ENCODE measurements at regions not wholly inside any gene's neighbourhood (a gene's known extent, or its start where the extent isn't known, plus 50 kb on each side); places are given as distances from the start of the nearest gene placed in this dataset.

GRCh38 chr11:33618351-33618710 lies 82.3 kb downstream of the C11orf91 start:
- no peak for TF ChIP-seq POLR2A (IDR thresholded peaks at IDR 0.05)
- TF ChIP-seq, protein P1, sequence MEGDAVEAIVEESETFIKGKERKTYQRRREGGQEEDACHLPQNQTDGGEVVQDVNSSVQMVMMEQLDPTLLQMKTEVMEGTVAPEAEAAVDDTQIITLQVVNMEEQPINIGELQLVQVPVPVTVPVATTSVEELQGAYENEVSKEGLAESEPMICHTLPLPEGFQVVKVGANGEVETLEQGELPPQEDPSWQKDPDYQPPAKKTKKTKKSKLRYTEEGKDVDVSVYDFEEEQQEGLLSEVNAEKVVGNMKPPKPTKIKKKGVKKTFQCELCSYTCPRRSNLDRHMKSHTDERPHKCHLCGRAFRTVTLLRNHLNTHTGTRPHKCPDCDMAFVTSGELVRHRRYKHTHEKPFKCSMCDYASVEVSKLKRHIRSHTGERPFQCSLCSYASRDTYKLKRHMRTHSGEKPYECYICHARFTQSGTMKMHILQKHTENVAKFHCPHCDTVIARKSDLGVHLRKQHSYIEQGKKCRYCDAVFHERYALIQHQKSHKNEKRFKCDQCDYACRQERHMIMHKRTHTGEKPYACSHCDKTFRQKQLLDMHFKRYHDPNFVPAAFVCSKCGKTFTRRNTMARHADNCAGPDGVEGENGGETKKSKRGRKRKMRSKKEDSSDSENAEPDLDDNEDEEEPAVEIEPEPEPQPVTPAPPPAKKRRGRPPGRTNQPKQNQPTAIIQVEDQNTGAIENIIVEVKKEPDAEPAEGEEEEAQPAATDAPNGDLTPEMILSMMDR (IDR thresholded peaks at IDR 0.05): no peak

All from adrenal gland (tissue), 5 donors.